H1 (cell line): ENCODE measurements at regions not wholly inside any gene's neighbourhood (a gene's known extent, or its start where the extent isn't known, plus 50 kb on each side); places are given as distances from the start of the nearest gene placed in this dataset.

ENCODE experiments used
- CTCF ChIA-PET: fragments of 300-600 bp; sonication (Branson Sonifier 250); formaldehyde crosslinking; loops from one replicate; lab custom pipeline; 2021; ENCODE audit not compliant: partially characterized antibody; lab: Charles Lee
- POLR2A ChIA-PET: fragments of 300-600 bp; sonication (Branson Sonifier 250); formaldehyde crosslinking; loops from one replicate; lab custom pipeline; 2021; ENCODE audit warnings: inconsistent platforms; ENCODE audit not compliant: partially characterized antibody; lab: Charles Lee
- DNase-seq, 2 experiments: peaks; one replicate each; pipeline versions ENCODE4 v3.0.0 to v3.0.0-alpha.2; 2010 to 2022; ENCODE audit warnings: low spot score in 2 of 2, low read depth in 1 of 2, mixed read lengths in 1 of 2
- FAIRE-seq: peaks from 2 replicates; lab custom pipeline; 2011; peaks lifted over from hg19 to GRCh38; lab: Jason Lieb, UNC
- H2AFZ ChIP-seq: 2 replicates; pipeline ENCODE4 v1.8.1; 2012; ENCODE audit warnings: low read length, inconsistent platforms
- H2AK5ac ChIP-seq: 2 replicates; pipeline ENCODE4 v1.6.1; 2013; ENCODE audit warnings: low read depth, low read length
- H2BK120ac ChIP-seq: replicated peaks from 2 replicates; pipeline ENCODE3; 2013; ENCODE audit warnings: low read depth, low read length, inconsistent platforms
- H2BK12ac ChIP-seq: 2 replicates; pipeline ENCODE4 v1.6.1; 2013; ENCODE audit warnings: low read depth, low read length
- H2BK15ac ChIP-seq: 2 replicates; pipeline ENCODE4 v1.6.1; 2013; ENCODE audit warnings: low read length
- H2BK20ac ChIP-seq: 2 replicates; pipeline ENCODE4 v1.6.1; 2013; ENCODE audit warnings: low read length
- H2BK5ac ChIP-seq: 2 replicates; pipeline ENCODE4 v1.6.1; 2013; ENCODE audit warnings: low read depth, low read length
- H3K14ac ChIP-seq: 2 replicates; pipeline ENCODE4 v1.6.1; 2013; ENCODE audit warnings: inconsistent platforms; ENCODE audit not compliant: insufficient read length
- H3K18ac ChIP-seq: 2 replicates; pipeline ENCODE4 v1.6.1; 2013; ENCODE audit warnings: low read length; ENCODE audit errors: extremely low read depth
- H3K23ac ChIP-seq: 2 replicates; pipeline ENCODE4 v1.6.1; 2013; ENCODE audit warnings: inconsistent platforms; ENCODE audit not compliant: insufficient read length
- H3K23me2 ChIP-seq: 2 replicates; pipeline ENCODE4 v1.6.1; 2013; ENCODE audit warnings: low read depth, low read length
- H3K27ac ChIP-seq: 2 replicates; pipeline ENCODE4 v1.6.1; 2011; ENCODE audit warnings: low read depth, low read length, inconsistent platforms
- H3K27me3 ChIP-seq, 4 experiments: replicated peaks in 1 of 4; 1 replicate in 1 of 4; 2 replicates in 3 of 4; pipeline versions ENCODE4 v1.6.1 to v1.8.1; 2011 to 2013; ENCODE audit warnings: low read length in 3 of 4, mild to moderate bottlenecking in 3 of 4, inconsistent platforms in 2 of 4, mixed read lengths in 2 of 4, moderate library complexity in 1 of 4; ENCODE audit not compliant: control insufficient read depth in 3 of 4, insufficient read depth in 3 of 4; ENCODE audit errors: extremely low read depth in 1 of 4
- H3K36me3 ChIP-seq, 4 experiments: 2 replicates each; pipeline versions ENCODE4 v1.6.1 to v1.8.1; 2011 to 2013; ENCODE audit warnings: mild to moderate bottlenecking in 4 of 4, low read length in 3 of 4, moderate library complexity in 2 of 4, control low read depth in 1 of 4, inconsistent platforms in 1 of 4; ENCODE audit not compliant: insufficient read depth in 4 of 4, control insufficient read depth in 2 of 4
- H3K4ac ChIP-seq: replicated peaks from 2 replicates; pipeline ENCODE3; 2013; ENCODE audit warnings: low read length, low read depth, mixed read lengths, inconsistent platforms; ENCODE audit not compliant: insufficient read length
- H3K4me1 ChIP-seq, 4 experiments: replicated peaks in 1 of 4; 1 replicate in 1 of 4; 2 replicates in 3 of 4; pipeline versions ENCODE4 v1.6.1 to v1.8.1; 2011 to 2013; ENCODE audit warnings: low read length in 3 of 4, inconsistent platforms in 2 of 4, mixed read lengths in 1 of 4; ENCODE audit not compliant: insufficient read depth in 4 of 4, control insufficient read depth in 3 of 4
- H3K4me2 ChIP-seq, 2 experiments: 2 replicates each; pipeline versions ENCODE4 v1.6.1 to v1.8.1; 2011 to 2013; ENCODE audit warnings: low read depth in 2 of 2, low read length in 2 of 2, control low read depth in 1 of 2, inconsistent platforms in 1 of 2, mild to moderate bottlenecking in 1 of 2; ENCODE audit not compliant: insufficient read depth in 1 of 2
- H3K4me3 ChIP-seq, 4 experiments: fragments of 200-600, 300-600 bp in 1 of 4; sonication (generic), shearing (Covaris generic), sonication (Bioruptor Twin) in 1 of 4; 2 replicates each; pipeline versions ENCODE4 v1.5.1 to v1.8.1; 2011 to 2016; ENCODE audit warnings: low read length in 4 of 4, low read depth in 3 of 4, control low read depth in 2 of 4, inconsistent platforms in 2 of 4, mild to moderate bottlenecking in 2 of 4, mixed read lengths in 1 of 4, moderate library complexity in 1 of 4; ENCODE audit not compliant: insufficient read depth in 2 of 4; ENCODE audit errors: extremely low read depth in 1 of 4
- H3K56ac ChIP-seq: replicated peaks from 2 replicates; pipeline ENCODE3; 2013; ENCODE audit warnings: low read depth, mild to moderate bottlenecking, mixed read lengths, low read length, inconsistent platforms; ENCODE audit not compliant: insufficient read length
- H3K79me1 ChIP-seq: 2 replicates; pipeline ENCODE4 v1.6.1; 2013; ENCODE audit warnings: low read depth, low read length, control low read depth
- H3K79me2 ChIP-seq, 2 experiments: 2 replicates each; pipeline versions ENCODE4 v1.6.1 to v1.8.1; 2012 to 2013; ENCODE audit warnings: low read length in 2 of 2, mild to moderate bottlenecking in 2 of 2, inconsistent platforms in 1 of 2; ENCODE audit not compliant: insufficient read depth in 2 of 2, control insufficient read depth in 1 of 2
- H3K9ac ChIP-seq, 4 experiments: replicated peaks in 1 of 4; 1 replicate in 1 of 4; 2 replicates in 3 of 4; pipeline versions ENCODE4 v1.6.1 to v1.8.1; 2011 to 2013; ENCODE audit warnings: low read depth in 3 of 4, low read length in 3 of 4, control low read depth in 2 of 4, mild to moderate bottlenecking in 2 of 4, moderate library complexity in 2 of 4, inconsistent platforms in 1 of 4; ENCODE audit errors: extremely low read depth in 1 of 4
- H3K9me3 ChIP-seq, 2 experiments: 2 replicates each; pipeline versions ENCODE4 v1.6.1 to v1.8.1; 2012 to 2013; ENCODE audit warnings: mild to moderate bottlenecking in 2 of 2, moderate library complexity in 2 of 2, control low read depth in 1 of 2, inconsistent platforms in 1 of 2, low read depth in 1 of 2, low read length in 1 of 2, mixed read lengths in 1 of 2; ENCODE audit not compliant: insufficient read depth in 2 of 2
- H4K20me1 ChIP-seq, 2 experiments: replicated peaks in 1 of 2; 2 replicates each; pipeline versions ENCODE3 to v1.8.1; 2011 to 2013; ENCODE audit warnings: inconsistent platforms in 2 of 2, low read length in 2 of 2, mild to moderate bottlenecking in 1 of 2; ENCODE audit not compliant: insufficient read depth in 2 of 2, control insufficient read depth in 1 of 2
- H4K5ac ChIP-seq: 2 replicates; pipeline ENCODE4 v1.6.1; 2013; ENCODE audit warnings: low read length, low read depth, mixed read lengths, inconsistent platforms; ENCODE audit not compliant: insufficient read length
- H4K8ac ChIP-seq: 2 replicates; pipeline ENCODE4 v1.8.0; 2013; ENCODE audit warnings: mild to moderate bottlenecking, moderate library complexity, low read length, inconsistent platforms; ENCODE audit not compliant: insufficient read depth; ENCODE audit errors: extremely low read depth
- H4K91ac ChIP-seq: replicated peaks from 2 replicates; pipeline ENCODE3; 2013; ENCODE audit warnings: low read length, mixed read lengths, inconsistent platforms; ENCODE audit not compliant: insufficient read length
- BACH1 ChIP-seq: IDR thresholded peaks from 2 replicates; pipeline ENCODE4 v1.6.1; 2012; ENCODE audit warnings: low read length, improper control_type of control experiment
- GTF2F1 ChIP-seq: IDR thresholded peaks from 2 replicates; pipeline ENCODE4 v1.6.1; 2012; ENCODE audit warnings: low read depth, low read length, improper control_type of control experiment, borderline replicate concordance
- NRF1 ChIP-seq: IDR thresholded peaks from 2 replicates; pipeline ENCODE4 v1.6.1; 2011; ENCODE audit warnings: mild to moderate bottlenecking, low read depth, low read length, improper control_type of control experiment
- POLR2AphosphoS5 ChIP-seq: IDR thresholded peaks from 2 replicates; pipeline ENCODE4 v1.6.1; 2011; ENCODE audit warnings: low read depth, low read length
- RBBP5 ChIP-seq: IDR thresholded peaks from 2 replicates; pipeline ENCODE4 v1.7.1; 2012; ENCODE audit warnings: low read depth, mild to moderate bottlenecking, inconsistent platforms, low read length, moderate library complexity, borderline replicate concordance
- TAF1 ChIP-seq: IDR thresholded peaks from 2 replicates; pipeline ENCODE4 v1.6.1; 2011; ENCODE audit warnings: mild to moderate bottlenecking, low read depth, low read length
- TBP ChIP-seq: IDR thresholded peaks from 2 replicates; pipeline ENCODE4 v1.6.1; 2011; ENCODE audit warnings: low read depth, low read length, improper control_type of control experiment
- WGBS, 2 experiments: shearing (Covaris generic) in 1 of 2; methylation state at CpG; one replicate each; pipeline versions ENCODE4 v1.1.6 to v1.1.7; 2013 to 2015; ENCODE audit warnings: low lambda C conversion rate in 2 of 2, mixed read lengths in 2 of 2, inconsistent platforms in 1 of 2, low coverage in 1 of 2, missing lambda C conversion rate in 1 of 2; ENCODE audit not compliant: insufficient replicate concordance in 2 of 2, insufficient coverage in 1 of 2, insufficient read length in 1 of 2; ENCODE audit errors: extremely low coverage in 1 of 2, missing lambda C conversion rate in 1 of 2; 5-methylcytosine and 5-hydroxymethylcytosine counted together

- no peak overlapping the region for H3K18ac ChIP-seq
- H3K79me1 ChIP-seq = no peaks in the 10 kb centered on the region
- 82% methylated on average over 1 of the region's 1 CpG; no CpG with 5 or more reads in 1 of the 2 experiments for WGBS, 2 experiments
- no peak overlapping the region for H4K91ac ChIP-seq
- no peaks in the 10 kb centered on the region for H3K9me3 ChIP-seq
- ChIA-PET CTCF (no interaction called here), POLR2A (no interaction called here)
- no peak overlapping the region for H4K8ac ChIP-seq
- no peak overlapping the region for H2BK120ac ChIP-seq
- H3K4me3 ChIP-seq = no peak overlapping the region
- H3K4me2 ChIP-seq = no peak overlapping the region
- no peaks in the 10 kb centered on the region for H4K20me1 ChIP-seq
- no peaks in the 10 kb centered on the region for H3K23me2 ChIP-seq
- no peak for DNase-seq
- no peak for FAIRE-seq
- H3K79me2 ChIP-seq = no peaks in the 10 kb centered on the region
- no peak for TF ChIP-seq GTF2F1
- TF ChIP-seq BACH1 = no peak
- no peak for TF ChIP-seq RBBP5
- TF ChIP-seq TBP = no peak
- TF ChIP-seq NRF1 = no peak
- no peak for TF ChIP-seq POLR2AphosphoS5
- TF ChIP-seq TAF1 = no peak
- H3K9ac ChIP-seq = no peak overlapping the region
- H2BK15ac ChIP-seq = no peak overlapping the region
- H2BK5ac ChIP-seq = no peak overlapping the region
- no peaks in the 10 kb centered on the region for H3K4me1 ChIP-seq
- no peak overlapping the region for H2AFZ ChIP-seq
- no peak overlapping the region for H3K4ac ChIP-seq
- no peak overlapping the region for H3K56ac ChIP-seq
- no peaks in the 10 kb centered on the region for H3K36me3 ChIP-seq
- H2AK5ac ChIP-seq = no peak overlapping the region
- H2BK12ac ChIP-seq = no peak overlapping the region
- H3K23ac ChIP-seq = no peak overlapping the region
- no peak overlapping the region for H2BK20ac ChIP-seq
- no peaks in the 10 kb centered on the region for H3K27me3 ChIP-seq
- H3K14ac ChIP-seq = no peak overlapping the region
- no peak overlapping the region for H3K27ac ChIP-seq
- no peak overlapping the region for H4K5ac ChIP-seq
These were observed 436.7 kb downstream of the ZEB2 start for GRCh38 chr2:144083211-144083610.
